HepG2 (cell line): ENCODE measurements at regions not wholly inside any gene's neighbourhood (a gene's known extent, or its start where the extent isn't known, plus 50 kb on each side); places are given as distances from the start of the nearest gene placed in this dataset.

Experiments used
- EP300 ChIP-seq, 3 experiments: sonication (generic) in 1 of 3; formaldehyde crosslinking in 1 of 3; IDR thresholded peaks; 2 replicates each; pipeline versions ENCODE4 v1.5.1 to v1.6.1; 2011 to 2020; ENCODE audit warnings: low read depth in 2 of 3, low read length in 2 of 3, borderline replicate concordance in 1 of 3, improper control_type of control experiment in 1 of 3, mild to moderate bottlenecking in 1 of 3, missing genetic modification reagents in 1 of 3, moderate library complexity in 1 of 3
- FOXM1 ChIP-seq: sonication (generic); formaldehyde crosslinking; IDR thresholded peaks from 2 replicates; pipeline ENCODE4 v1.5.0; 2020; ENCODE audit warnings: missing genetic modification reagents
- KAT7 ChIP-seq: IDR thresholded peaks from 2 replicates; pipeline ENCODE4 v1.6.1; 2018; ENCODE audit warnings: borderline replicate concordance, missing compliant biosample characterization
- KDM3A ChIP-seq: IDR thresholded peaks from 2 replicates; pipeline ENCODE4 v1.6.1; 2018; ENCODE audit warnings: low read depth, missing compliant biosample characterization
- POLR2AphosphoS2 ChIP-seq: IDR thresholded peaks from 2 replicates; pipeline ENCODE4 v1.6.1; 2011; ENCODE audit warnings: low read depth, low read length, improper control_type of control experiment
- RBM39 ChIP-seq: fragments of 200-400 bp; formaldehyde crosslinking; IDR thresholded peaks from one replicate; pipeline ENCODE4 v1.6.1; 2018; ENCODE audit warnings: antibody characterized with exemption, mild to moderate bottlenecking, low read depth, low read length; ENCODE audit not compliant: poor library complexity, severe bottlenecking
- RFX1 ChIP-seq: fragments of 450-650 bp; IDR thresholded peaks from 2 replicates; pipeline ENCODE4 v1.6.1; 2017
- SYNCRIP ChIP-seq: fragments of 200-400 bp; formaldehyde crosslinking; IDR thresholded peaks from 2 replicates; pipeline ENCODE4 v1.6.1; 2018; ENCODE audit warnings: mild to moderate bottlenecking, low read depth, low read length; ENCODE audit not compliant: insufficient read depth
- ZKSCAN5 ChIP-seq: sonication (generic); formaldehyde crosslinking; IDR thresholded peaks from 2 replicates; pipeline ENCODE4 v1.5.1; 2020; ENCODE audit warnings: mild to moderate bottlenecking, missing genetic modification reagents
- ZNF777 ChIP-seq: sonication (generic); formaldehyde crosslinking; IDR thresholded peaks from 2 replicates; pipeline ENCODE4 v1.4.0; 2020; ENCODE audit warnings: missing genetic modification reagents
- TF ChIP-seq, protein P1 (sequence below): sonication (generic); formaldehyde crosslinking; conservative IDR thresholded peaks from 2 replicates; pipeline ENCODE4 v1.4.0; 2020; ENCODE audit warnings: missing genetic modification reagents
- TF ChIP-seq, protein P2 (sequence below): sonication (generic); formaldehyde crosslinking; IDR thresholded peaks from 2 replicates; pipeline ENCODE4 v1.5.0; 2020; ENCODE audit warnings: mild to moderate bottlenecking, low read depth, missing genetic modification reagents, borderline replicate concordance
- TF ChIP-seq, protein P3 (sequence below): sonication (generic); formaldehyde crosslinking; IDR thresholded peaks from 2 replicates; pipeline ENCODE4 v1.9.0; 2022; ENCODE audit warnings: missing genetic modification reagents, mild to moderate bottlenecking, borderline replicate concordance

DNA sequence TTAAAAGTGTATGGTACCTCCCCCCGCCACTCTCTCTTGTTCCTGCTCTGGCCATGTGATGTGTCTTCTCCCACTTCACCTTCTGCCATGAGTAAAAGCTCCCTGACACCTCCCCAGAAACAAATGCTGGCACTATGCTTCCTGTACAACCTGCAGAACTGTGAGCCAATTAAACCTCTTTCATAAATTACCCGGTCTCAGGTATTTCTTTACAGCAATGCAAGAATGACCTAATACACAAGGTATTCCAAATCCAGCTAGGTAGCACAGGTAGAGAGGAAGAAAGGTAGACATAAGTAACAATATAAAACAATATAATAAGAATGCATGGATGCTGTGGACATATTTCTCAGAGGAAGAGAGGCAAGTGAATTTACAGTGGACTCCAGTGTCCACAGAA lies 394.1 kb upstream of the ARID1B start:
- TF ChIP-seq POLR2AphosphoS2: no peak
- no peak for TF ChIP-seq KDM3A
- TF ChIP-seq SYNCRIP: no peak
- no peak for TF ChIP-seq RFX1
- no peak for TF ChIP-seq EP300 (IDR thresholded peaks at IDR 0.05; ENCODE audit: low read depth in 2 of 2, low read length in 2 of 2)
- no peak for TF ChIP-seq EP300 (CRISPR knock-in tag; IDR thresholded peaks at IDR 0.05; ENCODE audit: borderline replicate concordance)
- TF ChIP-seq, protein P1, sequence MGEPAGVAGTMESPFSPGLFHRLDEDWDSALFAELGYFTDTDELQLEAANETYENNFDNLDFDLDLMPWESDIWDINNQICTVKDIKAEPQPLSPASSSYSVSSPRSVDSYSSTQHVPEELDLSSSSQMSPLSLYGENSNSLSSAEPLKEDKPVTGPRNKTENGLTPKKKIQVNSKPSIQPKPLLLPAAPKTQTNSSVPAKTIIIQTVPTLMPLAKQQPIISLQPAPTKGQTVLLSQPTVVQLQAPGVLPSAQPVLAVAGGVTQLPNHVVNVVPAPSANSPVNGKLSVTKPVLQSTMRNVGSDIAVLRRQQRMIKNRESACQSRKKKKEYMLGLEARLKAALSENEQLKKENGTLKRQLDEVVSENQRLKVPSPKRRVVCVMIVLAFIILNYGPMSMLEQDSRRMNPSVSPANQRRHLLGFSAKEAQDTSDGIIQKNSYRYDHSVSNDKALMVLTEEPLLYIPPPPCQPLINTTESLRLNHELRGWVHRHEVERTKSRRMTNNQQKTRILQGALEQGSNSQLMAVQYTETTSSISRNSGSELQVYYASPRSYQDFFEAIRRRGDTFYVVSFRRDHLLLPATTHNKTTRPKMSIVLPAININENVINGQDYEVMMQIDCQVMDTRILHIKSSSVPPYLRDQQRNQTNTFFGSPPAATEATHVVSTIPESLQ (CRISPR knock-in tag): no peak
- TF ChIP-seq, protein P2, sequence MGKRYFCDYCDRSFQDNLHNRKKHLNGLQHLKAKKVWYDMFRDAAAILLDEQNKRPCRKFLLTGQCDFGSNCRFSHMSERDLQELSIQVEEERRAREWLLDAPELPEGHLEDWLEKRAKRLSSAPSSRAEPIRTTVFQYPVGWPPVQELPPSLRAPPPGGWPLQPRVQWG (CRISPR knock-in tag): no peak
- no peak for TF ChIP-seq ZNF777 (CRISPR knock-in tag)
- TF ChIP-seq FOXM1 (CRISPR knock-in tag): no peak
- TF ChIP-seq RBM39: no peak
- TF ChIP-seq, protein P3, sequence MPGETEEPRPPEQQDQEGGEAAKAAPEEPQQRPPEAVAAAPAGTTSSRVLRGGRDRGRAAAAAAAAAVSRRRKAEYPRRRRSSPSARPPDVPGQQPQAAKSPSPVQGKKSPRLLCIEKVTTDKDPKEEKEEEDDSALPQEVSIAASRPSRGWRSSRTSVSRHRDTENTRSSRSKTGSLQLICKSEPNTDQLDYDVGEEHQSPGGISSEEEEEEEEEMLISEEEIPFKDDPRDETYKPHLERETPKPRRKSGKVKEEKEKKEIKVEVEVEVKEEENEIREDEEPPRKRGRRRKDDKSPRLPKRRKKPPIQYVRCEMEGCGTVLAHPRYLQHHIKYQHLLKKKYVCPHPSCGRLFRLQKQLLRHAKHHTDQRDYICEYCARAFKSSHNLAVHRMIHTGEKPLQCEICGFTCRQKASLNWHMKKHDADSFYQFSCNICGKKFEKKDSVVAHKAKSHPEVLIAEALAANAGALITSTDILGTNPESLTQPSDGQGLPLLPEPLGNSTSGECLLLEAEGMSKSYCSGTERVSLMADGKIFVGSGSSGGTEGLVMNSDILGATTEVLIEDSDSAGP (CRISPR knock-in tag): no peak
- TF ChIP-seq KAT7: no peak
- no peak for TF ChIP-seq ZKSCAN5 (CRISPR knock-in tag)
